ENCODE measurements at regions not wholly inside any gene's neighbourhood (a gene's known extent, or its start where the extent isn't known, plus 50 kb on each side); places are given as distances from the start of the nearest gene placed in this dataset.

GRCh38 chr11:10619131-10619680, 50.7 kb upstream of the LYVE1 start:
- H3K4me3 ChIP-seq (ENCODE audit: low read depth, low read length) = no peak overlapping the region
- no peak for DNase-seq (ENCODE audit: low read depth)
- TF ChIP-seq CTCF (IDR thresholded peaks at IDR 0.05; ENCODE audit: control insufficient read depth, extremely low read depth, insufficient read depth) = no peak

- no peak for DNase-seq (ENCODE audit: low read depth)
- no peak overlapping the region for H3K4me3 ChIP-seq (ENCODE audit: low read depth, low read length)
- TF ChIP-seq CTCF (IDR thresholded peaks at IDR 0.05; ENCODE audit: control insufficient read depth, extremely low read depth, insufficient read depth) = no peak
These were observed 50.0 kb upstream of the LYVE1 start for GRCh38 chr11:10618490-10618889.
